SIG-M5 (cell line): ENCODE measurements at regions not wholly inside any gene's neighbourhood (a gene's known extent, or its start where the extent isn't known, plus 50 kb on each side); places are given as distances from the start of the nearest gene placed in this dataset.

ENCODE experiments used
- DNase-seq: peaks from one replicate; lab custom pipeline; 2025; lab: John Stamatoyannopoulos, UW

- no peak for DNase-seq
Observed at GRCh38 chr18:78679613-78680260, 299.9 kb upstream of the SALL3 start.

GRCh38 chr18:78681396-78681795, 298.2 kb upstream of the SALL3 start:
- no peak for DNase-seq

- no peak for DNase-seq
Observed at GRCh38 chr18:78681934-78682333, 297.7 kb upstream of the SALL3 start.

- no peak for DNase-seq
Observed at GRCh38 chr18:78682716-78683115, 296.9 kb upstream of the SALL3 start.

GRCh38 chr18:78683191-78684010, 296.2 kb upstream of the SALL3 start:
- DNase-seq, result no peak

- DNase-seq, result no peak
Observed at GRCh38 chr18:78685250-78685979, 294.2 kb upstream of the SALL3 start.

GRCh38 chr18:78685980-78686530, 293.6 kb upstream of the SALL3 start:
- DNase-seq, result no peak

- DNase-seq, result no peak
Observed at GRCh38 chr18:78686976-78687685, 292.5 kb upstream of the SALL3 start.

- no peak for DNase-seq
Observed at GRCh38 chr18:78687736-78688135, 291.9 kb upstream of the SALL3 start.

GRCh38 chr18:78688249-78688648, 291.4 kb upstream of the SALL3 start:
- DNase-seq, result no peak

GRCh38 chr18:78688916-78689315, 290.7 kb upstream of the SALL3 start:
- no peak for DNase-seq

- no peak for DNase-seq
Observed at GRCh38 chr18:78689606-78690005, 290.0 kb upstream of the SALL3 start.

GRCh38 chr18:78692105-78692504, 287.5 kb upstream of the SALL3 start:
- DNase-seq, result no peak

GRCh38 chr18:78693429-78693828, 286.2 kb upstream of the SALL3 start:
- no peak for DNase-seq

GRCh38 chr18:78696698-78697435, 282.8 kb upstream of the SALL3 start:
- no peak for DNase-seq

GRCh38 chr18:78697446-78697845, 282.2 kb upstream of the SALL3 start:
- DNase-seq, result no peak

- no peak for DNase-seq
Observed at GRCh38 chr18:78698914-78699313, 280.7 kb upstream of the SALL3 start.

- no peak for DNase-seq
Observed at GRCh38 chr18:78699499-78699898, 280.1 kb upstream of the SALL3 start.

- DNase-seq, result no peak
Observed at GRCh38 chr18:78701771-78702396, 277.7 kb upstream of the SALL3 start.

GRCh38 chr18:78703291-78703690, 276.3 kb upstream of the SALL3 start:
- no peak for DNase-seq

- no peak for DNase-seq
Observed at GRCh38 chr18:78704971-78705461, 274.6 kb upstream of the SALL3 start.
